GM12878 (cell line): ENCODE measurements at regions not wholly inside any gene's neighbourhood (a gene's known extent, or its start where the extent isn't known, plus 50 kb on each side); places are given as distances from the start of the nearest gene placed in this dataset.

Source experiments
- ATAC-seq: fragments of 200-7000 bp; cut with Tn5 transposase; 3 replicates; pipeline ENCODE4 v1.9.1; 2020; ENCODE audit warnings: mild to moderate bottlenecking, moderate library complexity
- BruUV-seq: library from RNA; stranded (reverse); fragments of 400-500 nt; replicated peaks from 2 replicates; lab custom pipeline; 2021; lab: Mats Ljungman, UMichigan
- CTCF ChIA-PET: fragments of 300-600 bp; sonication (Branson Sonifier 250); formaldehyde crosslinking; extraction: SDS; loops from one replicate; lab custom pipeline; 2021; ENCODE audit warnings: inconsistent platforms; lab: Yijun Ruan, JAX
- POLR2A ChIA-PET: fragments of 350-600 bp; formaldehyde crosslinking; extraction: SDS; loops from one replicate; lab custom pipeline; 2021; ENCODE audit warnings: inconsistent platforms; lab: Charles Lee
- RAD21 ChIA-PET: fragments of 300-600 bp; sonication (Branson Sonifier 250); formaldehyde crosslinking; loops from one replicate; lab custom pipeline; 2023; ENCODE audit warnings: antibody characterized with exemption; ENCODE audit not compliant: unreplicated experiment; lab: Charles Lee
- SMC1A ChIA-PET: fragments of 300-600 bp; sonication (Branson Sonifier 250); formaldehyde crosslinking; loops from one replicate; lab custom pipeline; 2023; ENCODE audit not compliant: unreplicated experiment, uncharacterized antibody; lab: Charles Lee
- DNase-seq: peaks from one replicate; pipeline ENCODE4 v3.0.0-alpha.2; 2011; ENCODE audit warnings: low read depth, low spot score
- FAIRE-seq: peaks from 3 replicates; lab custom pipeline; 2011; peaks lifted over from hg19 to GRCh38; lab: Jason Lieb, UNC
- H2AFZ ChIP-seq: 2 replicates; pipeline ENCODE4 v1.6.0; 2011; ENCODE audit warnings: low read depth, low read length, control low read depth; ENCODE audit not compliant: control insufficient read depth
- H3K27ac ChIP-seq: 2 replicates; pipeline ENCODE4 v1.5.1; 2011; ENCODE audit warnings: control low read depth; ENCODE audit not compliant: control insufficient read depth, insufficient read depth
- H3K27me3 ChIP-seq, 2 experiments: replicated peaks in 1 of 2; 2 replicates each; pipeline versions ENCODE4 v1.6.0 to v1.6.1; 2011; ENCODE audit warnings: low read length in 1 of 2; ENCODE audit not compliant: control insufficient read depth in 2 of 2, insufficient read depth in 2 of 2
- H3K36me3 ChIP-seq, 2 experiments: 2 replicates each; pipeline ENCODE4 v1.5.1; 2011; ENCODE audit warnings: low read length in 1 of 2; ENCODE audit not compliant: control insufficient read depth in 2 of 2, insufficient read depth in 2 of 2
- H3K4me1 ChIP-seq: 2 replicates; pipeline ENCODE4 v1.6.1; 2011; ENCODE audit warnings: mild to moderate bottlenecking, low read length, moderate library complexity, mixed read lengths; ENCODE audit not compliant: control insufficient read depth, insufficient read depth
- H3K4me2 ChIP-seq: 2 replicates; pipeline ENCODE4 v1.6.0; 2011; ENCODE audit warnings: control low read depth; ENCODE audit not compliant: control insufficient read depth, insufficient read depth
- H3K4me3 ChIP-seq: fragments of 200-600 bp; sonication (generic); 2 replicates; pipeline ENCODE4 v1.5.1; 2016
- H3K79me2 ChIP-seq: 2 replicates; pipeline ENCODE4 v1.6.0; 2011; ENCODE audit warnings: low read length; ENCODE audit not compliant: control insufficient read depth, insufficient read depth
- H3K9ac ChIP-seq: 2 replicates; pipeline ENCODE4 v1.8.0; 2011; ENCODE audit warnings: low read length, control low read depth, mixed read lengths; ENCODE audit not compliant: control insufficient read depth, insufficient read depth
- H3K9me3 ChIP-seq: replicated peaks from 3 replicates; pipeline ENCODE4 v1.5.1; 2011; ENCODE audit warnings: mild to moderate bottlenecking, low read length; ENCODE audit not compliant: control insufficient read depth, insufficient read depth
- H4K20me1 ChIP-seq: 2 replicates; pipeline ENCODE4 v1.6.0; 2011; ENCODE audit not compliant: control insufficient read depth, insufficient read depth
- ASH2L ChIP-seq: fragments of 300-600, 200-600 bp; sonication (generic); IDR thresholded peaks from 2 replicates; pipeline ENCODE4 v1.6.1; 2017; ENCODE audit warnings: low read depth, mild to moderate bottlenecking, borderline replicate concordance
- CEBPZ ChIP-seq: fragments of 150-350 bp; IDR thresholded peaks from 2 replicates; pipeline ENCODE4 v1.6.1; 2016; ENCODE audit warnings: low read depth, low read length
- CUX1 ChIP-seq: IDR thresholded peaks from 2 replicates; pipeline ENCODE4 v1.6.1; 2012; ENCODE audit warnings: improper control_type of control experiment, low read depth, low read length; ENCODE audit not compliant: insufficient replicate concordance
- NR2F1 ChIP-seq: fragments of 450-650 bp; conservative IDR thresholded peaks from 2 replicates; pipeline ENCODE4 v1.6.1; 2017; ENCODE audit warnings: mild to moderate bottlenecking
- SIN3A ChIP-seq: IDR thresholded peaks from 2 replicates; pipeline ENCODE4 v1.6.1; 2012; ENCODE audit warnings: low read depth, low read length, improper control_type of control experiment
- ZBTB40 ChIP-seq: fragments of 450-650 bp; IDR thresholded peaks from 2 replicates; pipeline ENCODE4 v1.6.1; 2016; ENCODE audit warnings: mild to moderate bottlenecking, moderate library complexity, borderline replicate concordance
- ZNF622 ChIP-seq: fragments of 450-650 bp; IDR thresholded peaks from 2 replicates; pipeline ENCODE4 v1.6.1; 2017; ENCODE audit warnings: mild to moderate bottlenecking, inconsistent platforms
- WGBS: methylation state at CpG from one replicate; pipeline ENCODE4 v1.1.6; 2016; ENCODE audit warnings: low lambda C conversion rate; ENCODE audit not compliant: insufficient replicate concordance, insufficient coverage; ENCODE audit errors: missing lambda C conversion rate; 5-methylcytosine and 5-hydroxymethylcytosine counted together
- in situ Hi-C: fragments of 300-500 bp; cut with MboI; formaldehyde crosslinking; loops from 9 replicates; pipeline ENCODE4 v1.14.3; 2018; ENCODE audit warnings: mixed read lengths
- intact Hi-C: fragments of 100-400 bp; cut with micrococcal nuclease; formaldehyde crosslinking; loops from one replicate; pipeline ENCODE4 v1.14.2; 2022; ENCODE audit not compliant: unreplicated experiment

GRCh38 chr7:156463280-156463679 lies 177.3 kb upstream of the RNF32 start (continued):
- TF ChIP-seq ZBTB40, result no peak

GRCh38 chr7:156461881-156462665 lies 178.5 kb upstream of the RNF32 start:
- H3K4me3 ChIP-seq, result no peak overlapping the region
- no peaks in the 10 kb centered on the region for H3K79me2 ChIP-seq
- ChIA-PET SMC1A (no interaction called here), POLR2A (no interaction called here), CTCF (interaction anchor here (1.5 kb wide), 1 partner anchor 32 kb away, joined by 3 read pairs; no protein-coding TSS in a partner anchor), RAD21 (no interaction called here)
- in situ Hi-C loops (no loop called here), intact Hi-C loops (no loop called here)
- no peaks in the 10 kb centered on the region for H4K20me1 ChIP-seq
- H3K9me3 ChIP-seq, result no peaks in the 10 kb centered on the region
- H3K36me3 ChIP-seq, result no peaks in the 10 kb centered on the region
- no peaks in the 10 kb centered on the region; a peak in 1 of 4 replicates for H3K27me3 ChIP-seq
- H3K9ac ChIP-seq, result no peak overlapping the region
- H2AFZ ChIP-seq, result no peak overlapping the region
- no peaks in the 10 kb centered on the region for H3K4me1 ChIP-seq
- 35% methylated on average over 20 of the region's 22 CpGs for WGBS
- no peak for DNase-seq
- no TSS peak for BruUV-seq
- no peak for ATAC-seq
- no peak for FAIRE-seq
- H3K27ac ChIP-seq, result no peak overlapping the region
- H3K4me2 ChIP-seq, result no peak overlapping the region
- no peak for TF ChIP-seq ASH2L
- no peak for TF ChIP-seq SIN3A
- TF ChIP-seq CEBPZ, result no peak
- TF ChIP-seq ZNF622, result no peak
- no peak for TF ChIP-seq CUX1
- no peak for TF ChIP-seq NR2F1
